HT1080 (cell line): ENCODE measurements at regions not wholly inside any gene's neighbourhood (a gene's known extent, or its start where the extent isn't known, plus 50 kb on each side); places are given as distances from the start of the nearest gene placed in this dataset.

Experiments
- DNase-seq: peaks from one replicate; pipeline ENCODE4 v3.0.0-alpha.2; 2015; ENCODE audit warnings: low read depth

GRCh38 chr15:87805117-87805820 is 451.3 kb downstream of the NTRK3 start:
- DNase-seq = no peak

- no peak for DNase-seq
Observed at GRCh38 chr15:87804451-87804850, 452.1 kb downstream of the NTRK3 start.

- DNase-seq = no peak
Observed at GRCh38 chr15:87799838-87800237, 456.7 kb downstream of the NTRK3 start.

- no peak for DNase-seq
Observed at GRCh38 chr15:87799428-87799827, 457.1 kb downstream of the NTRK3 start.

- DNase-seq = no peak
Observed at GRCh38 chr15:87793725-87794124, 462.8 kb downstream of the NTRK3 start.

GRCh38 chr15:87792250-87793040 is 464.1 kb downstream of the NTRK3 start:
- peak; percentile 4 for DNase-seq

- no peak for DNase-seq
Observed at GRCh38 chr15:87781959-87782625, 474.4 kb downstream of the NTRK3 start.

GRCh38 chr15:87779746-87780145 is 476.8 kb downstream of the NTRK3 start:
- no peak for DNase-seq

- DNase-seq = no peak
Observed at GRCh38 chr15:87778358-87778757, 478.2 kb downstream of the NTRK3 start.

GRCh38 chr15:87777054-87777561 is 479.4 kb downstream of the NTRK3 start:
- peak; percentile 90 for DNase-seq

GRCh38 chr15:87767516-87767915 is 489.0 kb downstream of the NTRK3 start:
- no peak for DNase-seq

- peak; percentile 93 for DNase-seq
Observed at GRCh38 chr15:87764461-87765240, 491.9 kb downstream of the NTRK3 start.

- no peak for DNase-seq
Observed at GRCh38 chr15:87763837-87764236, 492.7 kb downstream of the NTRK3 start.

GRCh38 chr15:87761736-87762509 is 494.6 kb downstream of the NTRK3 start:
- DNase-seq = peak; percentile 21

- no peak for DNase-seq
Observed at GRCh38 chr15:87760547-87761314, 495.8 kb downstream of the NTRK3 start.

- no peak for DNase-seq
Observed at GRCh38 chr15:87758794-87759418, 497.6 kb downstream of the NTRK3 start.

- DNase-seq = no peak
Observed at GRCh38 chr15:87757084-87757483, 499.5 kb downstream of the NTRK3 start.

GRCh38 chr15:87756072-87756471 is 500.5 kb downstream of the NTRK3 start:
- DNase-seq = no peak

GRCh38 chr15:87755226-87755625 is 501.3 kb downstream of the NTRK3 start:
- peak; percentile 28 for DNase-seq
